Endothelial cell of umbilical vein (primary cell): ENCODE measurements at regions not wholly inside any gene's neighbourhood (a gene's known extent, or its start where the extent isn't known, plus 50 kb on each side); places are given as distances from the start of the nearest gene placed in this dataset.

Source experiments
- BruUV-seq: library from RNA; stranded (reverse); fragments of 400-500 nt; replicated peaks from 2 replicates; lab custom pipeline; 2021; lab: Mats Ljungman, UMichigan
- CTCF ChIA-PET: fragments of 300-600, 350-600 bp; sonication (Branson Sonifier 250); formaldehyde crosslinking; loops from one replicate; lab custom pipeline; 2021; ENCODE audit warnings: antibody characterized with exemption, inconsistent platforms; lab: Charles Lee
- POLR2A ChIA-PET: fragments of 300-600, 350-600 bp; sonication (Branson Sonifier 250); formaldehyde crosslinking; loops from one replicate; lab custom pipeline; 2021; ENCODE audit warnings: antibody characterized with exemption, inconsistent platforms; lab: Charles Lee
- DNase-seq: peaks from one replicate; pipeline ENCODE4 v3.0.0-alpha.2; 2011; ENCODE audit warnings: low read depth, low spot score
- FAIRE-seq: peaks from 2 replicates; lab custom pipeline; 2011; peaks lifted over from hg19 to GRCh38; lab: Jason Lieb, UNC
- H2AFZ ChIP-seq: 2 replicates; pipeline ENCODE4 v1.6.0; 2012; ENCODE audit warnings: low read depth, low read length, control low read depth, inconsistent platforms
- H3K27ac ChIP-seq: 2 replicates; pipeline ENCODE4 v1.5.1; 2011; ENCODE audit warnings: low read depth, mild to moderate bottlenecking, control low read depth, low read length, moderate library complexity; ENCODE audit not compliant: insufficient read depth
- H3K27me3 ChIP-seq, 2 experiments: 2 replicates each; pipeline versions ENCODE4 v1.6.0 to v1.6.1; 2011; ENCODE audit warnings: low read length in 2 of 2, mixed read lengths in 1 of 2; ENCODE audit not compliant: control insufficient read depth in 2 of 2, insufficient read depth in 2 of 2
- H3K36me3 ChIP-seq, 2 experiments: 2 replicates in 1 of 2; 3 replicates in 1 of 2; pipeline ENCODE4 v1.5.1; 2011; ENCODE audit warnings: low read length in 2 of 2, mild to moderate bottlenecking in 1 of 2, moderate library complexity in 1 of 2; ENCODE audit not compliant: control insufficient read depth in 2 of 2, insufficient read depth in 2 of 2; ENCODE audit errors: extremely low read depth in 1 of 2
- H3K4me1 ChIP-seq: 3 replicates; pipeline ENCODE4 v1.5.1; 2011; ENCODE audit warnings: mild to moderate bottlenecking, low read length; ENCODE audit not compliant: control insufficient read depth, insufficient read depth; ENCODE audit errors: extremely low read depth
- H3K4me2 ChIP-seq: 2 replicates; pipeline ENCODE4 v1.6.1; 2011; ENCODE audit warnings: low read length, control low read depth, mixed read lengths; ENCODE audit not compliant: insufficient read depth
- H3K4me3 ChIP-seq, 3 experiments: fragments of 200-600 bp in 1 of 3; sonication (generic), shearing (Covaris generic) in 1 of 3; replicated peaks in 1 of 3; 2 replicates each; pipeline ENCODE4 v1.5.1; 2011 to 2016; ENCODE audit warnings: control low read depth in 3 of 3, low read length in 3 of 3, mild to moderate bottlenecking in 2 of 3, inconsistent platforms in 1 of 3, low read depth in 1 of 3, moderate library complexity in 1 of 3; ENCODE audit not compliant: insufficient read depth in 1 of 3
- H3K79me2 ChIP-seq: 2 replicates; pipeline ENCODE4 v1.6.0; 2012; ENCODE audit warnings: low read length, inconsistent platforms; ENCODE audit not compliant: control insufficient read depth, insufficient read depth
- H3K9ac ChIP-seq: replicated peaks from 2 replicates; pipeline ENCODE3; 2011; ENCODE audit warnings: low read length, control low read depth; ENCODE audit not compliant: insufficient read depth; ENCODE audit errors: extremely low read depth
- H3K9me1 ChIP-seq: replicated peaks from 3 replicates; pipeline ENCODE4 v1.6.0; 2011; ENCODE audit warnings: mild to moderate bottlenecking, low read length; ENCODE audit not compliant: control insufficient read depth, insufficient read depth; ENCODE audit errors: extremely low read depth
- H3K9me3 ChIP-seq: replicated peaks from 2 replicates; pipeline ENCODE4 v1.5.1; 2012; ENCODE audit warnings: low read length, inconsistent platforms; ENCODE audit not compliant: control insufficient read depth, insufficient read depth
- H4K20me1 ChIP-seq: replicated peaks from 2 replicates; pipeline ENCODE3; 2011; ENCODE audit warnings: mild to moderate bottlenecking, low read length; ENCODE audit not compliant: control insufficient read depth, insufficient read depth; ENCODE audit errors: extremely low read depth
- EZH2 ChIP-seq: IDR thresholded peaks from 2 replicates; pipeline ENCODE4 v1.6.1; 2012; ENCODE audit warnings: borderline replicate concordance, low read depth, mild to moderate bottlenecking, moderate library complexity, low read length, inconsistent platforms; ENCODE audit not compliant: severe bottlenecking
- FOS ChIP-seq: IDR thresholded peaks from 2 replicates; pipeline ENCODE4 v1.6.1; 2011; ENCODE audit warnings: mild to moderate bottlenecking, low read length, moderate library complexity, borderline replicate concordance; ENCODE audit not compliant: insufficient read depth
- GATA2 ChIP-seq: IDR thresholded peaks from 2 replicates; pipeline ENCODE4 v1.7.0; 2011; ENCODE audit warnings: low read depth, mild to moderate bottlenecking, moderate library complexity, mixed read lengths, low read length; ENCODE audit not compliant: insufficient read length, insufficient read depth
- JUN ChIP-seq: IDR thresholded peaks from 2 replicates; pipeline ENCODE4 v1.6.1; 2011; ENCODE audit warnings: borderline replicate concordance, low read depth; ENCODE audit not compliant: insufficient read length, insufficient read depth
- MYC ChIP-seq: IDR thresholded peaks from one replicate; pipeline ENCODE4 v1.6.1; 2011; ENCODE audit warnings: mild to moderate bottlenecking, low read depth, low read length
- POLR2A ChIP-seq: IDR thresholded peaks from 2 replicates; pipeline ENCODE4 v1.6.1; 2012; ENCODE audit warnings: low read depth, mild to moderate bottlenecking, control low read depth, low read length
- POLR2AphosphoS5 ChIP-seq: IDR thresholded peaks from 2 replicates; pipeline ENCODE4 v1.6.1; 2012; ENCODE audit warnings: low read depth, mild to moderate bottlenecking, control low read depth, low read length, moderate library complexity; ENCODE audit not compliant: insufficient read depth
- dilution Hi-C: fragments of 300-500 bp; cut with MboI; formaldehyde crosslinking; loops from one replicate; pipeline ENCODE4 v1.15.0; 2019; ENCODE audit warnings: low sequenced_read_pairs; ENCODE audit not compliant: extremely low pct_ligation_motif_present
- intact Hi-C: fragments of 100-400 bp; cut with micrococcal nuclease; formaldehyde crosslinking; loops from one replicate; pipeline ENCODE4 v1.10.0; 2022
- TF ChIP-seq, protein P1 (sequence below), 2 donors: IDR thresholded peaks; 1 replicate in 1 of 2; 2 replicates in 1 of 2; pipeline ENCODE4 v1.5.1; 2011; ENCODE audit warnings: low read length in 2 of 2, mild to moderate bottlenecking in 2 of 2, moderate library complexity in 2 of 2, control low read depth in 1 of 2, inconsistent platforms in 1 of 2, low read depth in 1 of 2; ENCODE audit not compliant: insufficient read depth in 1 of 2; ENCODE audit errors: extremely low read depth in 1 of 2
- TF ChIP-seq, protein P2 (sequence below): IDR thresholded peaks from 2 replicates; pipeline ENCODE4 v1.6.1; 2011; ENCODE audit not compliant: insufficient read depth, insufficient read length

DNA sequence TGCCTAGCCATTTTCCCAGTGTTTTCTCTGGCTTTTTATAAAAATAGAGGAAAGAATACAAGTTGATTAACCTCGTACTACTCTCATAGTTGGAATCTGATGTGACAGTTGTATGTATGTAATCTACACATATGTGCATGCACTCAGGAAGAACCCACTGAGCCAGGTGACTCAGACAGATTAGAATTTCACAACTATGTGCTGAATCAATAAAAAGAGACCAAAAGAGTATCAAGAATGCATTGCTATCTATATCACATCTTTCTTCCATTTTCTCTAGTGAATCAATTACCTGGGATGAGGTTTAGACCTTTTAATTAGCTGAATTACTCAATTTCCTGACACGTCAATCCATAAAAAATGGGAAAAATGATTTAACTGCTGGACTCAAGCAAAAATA, 319.3 kb upstream of the ATP10A start:
- Histone ChIP-seq H3K4me3 (no peak overlapping the region), H2AFZ (no peak overlapping the region), H3K4me1 (no peaks in the 10 kb centered on the region), H3K9ac (no peak overlapping the region), H3K27me3 (no peaks in the 10 kb centered on the region), H3K4me2 (no peak overlapping the region), H3K36me3 (no peaks in the 10 kb centered on the region), H3K79me2 (no peaks in the 10 kb centered on the region), H3K27ac (no peak overlapping the region), H3K9me1 (no peaks in the 10 kb centered on the region), H4K20me1 (no peaks in the 10 kb centered on the region), H3K9me3 (peaks cover 5% of the 10 kb centered on the region)
- dilution Hi-C loops: no loop called here
- POLR2A ChIA-PET: no interaction called here
- no TSS peak for BruUV-seq
- intact Hi-C loops: no loop called here
- TF ChIP-seq, protein P1, sequence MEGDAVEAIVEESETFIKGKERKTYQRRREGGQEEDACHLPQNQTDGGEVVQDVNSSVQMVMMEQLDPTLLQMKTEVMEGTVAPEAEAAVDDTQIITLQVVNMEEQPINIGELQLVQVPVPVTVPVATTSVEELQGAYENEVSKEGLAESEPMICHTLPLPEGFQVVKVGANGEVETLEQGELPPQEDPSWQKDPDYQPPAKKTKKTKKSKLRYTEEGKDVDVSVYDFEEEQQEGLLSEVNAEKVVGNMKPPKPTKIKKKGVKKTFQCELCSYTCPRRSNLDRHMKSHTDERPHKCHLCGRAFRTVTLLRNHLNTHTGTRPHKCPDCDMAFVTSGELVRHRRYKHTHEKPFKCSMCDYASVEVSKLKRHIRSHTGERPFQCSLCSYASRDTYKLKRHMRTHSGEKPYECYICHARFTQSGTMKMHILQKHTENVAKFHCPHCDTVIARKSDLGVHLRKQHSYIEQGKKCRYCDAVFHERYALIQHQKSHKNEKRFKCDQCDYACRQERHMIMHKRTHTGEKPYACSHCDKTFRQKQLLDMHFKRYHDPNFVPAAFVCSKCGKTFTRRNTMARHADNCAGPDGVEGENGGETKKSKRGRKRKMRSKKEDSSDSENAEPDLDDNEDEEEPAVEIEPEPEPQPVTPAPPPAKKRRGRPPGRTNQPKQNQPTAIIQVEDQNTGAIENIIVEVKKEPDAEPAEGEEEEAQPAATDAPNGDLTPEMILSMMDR (IDR thresholded peaks at IDR 0.05; ENCODE audit: extremely low read depth in 1 of 2, insufficient read depth in 1 of 2, low read depth in 1 of 2, low read length in 2 of 2): no peak
- no peak for TF ChIP-seq EZH2
- TF ChIP-seq, protein P2, sequence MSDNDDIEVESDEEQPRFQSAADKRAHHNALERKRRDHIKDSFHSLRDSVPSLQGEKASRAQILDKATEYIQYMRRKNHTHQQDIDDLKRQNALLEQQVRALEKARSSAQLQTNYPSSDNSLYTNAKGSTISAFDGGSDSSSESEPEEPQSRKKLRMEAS: no peak
- TF ChIP-seq MYC: no peak
- TF ChIP-seq POLR2A: no peak
- no peak for TF ChIP-seq JUN
- TF ChIP-seq FOS: no peak
- TF ChIP-seq GATA2: no peak
- no peak for TF ChIP-seq POLR2AphosphoS5
- DNase-seq (no peak), FAIRE-seq (no peak)
- CTCF ChIA-PET: no interaction called here
